HUES48 (cell line): ENCODE measurements at regions not wholly inside any gene's neighbourhood (a gene's known extent, or its start where the extent isn't known, plus 50 kb on each side); places are given as distances from the start of the nearest gene placed in this dataset.

Experiments used
- H3K27ac ChIP-seq: one replicate; pipeline ENCODE4 v1.7.0; 2013; ENCODE audit warnings: low read depth, low read length, inconsistent platforms
- H3K27me3 ChIP-seq: 2 replicates; pipeline ENCODE4 v1.6.1; 2013; ENCODE audit warnings: mild to moderate bottlenecking, low read length; ENCODE audit not compliant: control insufficient read depth, insufficient read depth
- H3K36me3 ChIP-seq: 2 replicates; pipeline ENCODE4 v1.6.1; 2013; ENCODE audit warnings: low read length; ENCODE audit not compliant: control insufficient read depth, insufficient read depth
- H3K4me1 ChIP-seq: 2 replicates; pipeline ENCODE4 v1.6.1; 2013; ENCODE audit warnings: mild to moderate bottlenecking, low read length; ENCODE audit not compliant: control insufficient read depth, insufficient read depth
- H3K4me3 ChIP-seq: 2 replicates; pipeline ENCODE4 v1.5.1; 2013; ENCODE audit warnings: mild to moderate bottlenecking, low read depth, low read length
- H3K9ac ChIP-seq: 2 replicates; pipeline ENCODE4 v1.6.1; 2013; ENCODE audit warnings: mild to moderate bottlenecking, low read depth, low read length, moderate library complexity
- H3K9me3 ChIP-seq: 2 replicates; pipeline ENCODE4 v1.6.1; 2013; ENCODE audit warnings: low read length; ENCODE audit not compliant: control insufficient read depth, insufficient read depth

DNA sequence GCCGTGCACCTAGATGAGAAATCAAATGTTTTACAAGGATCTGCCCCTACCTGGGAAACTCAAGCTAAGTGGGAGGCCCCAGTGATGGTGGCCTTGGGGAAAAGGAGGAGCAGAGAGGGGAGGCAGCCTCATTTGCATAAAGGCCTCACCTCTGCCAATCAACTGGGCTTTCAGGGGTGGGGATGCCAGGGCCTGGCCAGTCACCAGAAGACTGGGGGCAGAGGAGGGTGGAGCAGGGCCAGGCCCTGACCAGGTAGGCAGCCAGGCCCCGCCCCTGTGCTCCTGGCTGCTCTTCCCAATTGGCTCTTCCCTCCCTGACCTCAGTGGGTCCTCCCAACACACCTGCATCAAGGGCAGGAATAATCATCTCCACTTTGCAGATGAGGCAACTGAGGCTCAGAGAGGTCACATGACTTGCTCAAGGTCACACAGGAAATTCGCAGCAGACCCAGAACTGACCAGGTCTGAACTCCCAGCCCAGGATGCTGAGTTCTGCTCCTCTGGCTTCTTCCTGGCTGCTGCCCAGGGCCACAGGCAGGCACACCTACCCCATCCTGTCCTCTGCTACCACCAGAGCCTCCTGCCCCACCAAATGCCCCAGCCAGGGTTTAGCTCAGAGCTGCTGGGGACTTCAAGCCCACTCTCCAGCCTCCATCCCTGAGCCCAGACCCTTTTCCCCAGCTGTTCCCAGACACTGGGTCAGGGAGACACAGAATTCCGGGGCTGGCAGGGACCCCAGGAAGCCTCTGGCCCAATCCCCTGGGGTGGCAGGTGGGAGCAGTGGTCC, 677.9 kb downstream of the MATN1 start:
- H3K36me3 ChIP-seq, result no peaks in the 10 kb centered on the region
- H3K27ac ChIP-seq, result no peak overlapping the region
- H3K9me3 ChIP-seq, result peaks cover 4% of the 10 kb centered on the region; the same call in 1 of the 2 replicates
- H3K27me3 ChIP-seq, result no peaks in the 10 kb centered on the region
- no peak overlapping the region for H3K9ac ChIP-seq
- no peak overlapping the region for H3K4me3 ChIP-seq
- no peaks in the 10 kb centered on the region for H3K4me1 ChIP-seq

DNA sequence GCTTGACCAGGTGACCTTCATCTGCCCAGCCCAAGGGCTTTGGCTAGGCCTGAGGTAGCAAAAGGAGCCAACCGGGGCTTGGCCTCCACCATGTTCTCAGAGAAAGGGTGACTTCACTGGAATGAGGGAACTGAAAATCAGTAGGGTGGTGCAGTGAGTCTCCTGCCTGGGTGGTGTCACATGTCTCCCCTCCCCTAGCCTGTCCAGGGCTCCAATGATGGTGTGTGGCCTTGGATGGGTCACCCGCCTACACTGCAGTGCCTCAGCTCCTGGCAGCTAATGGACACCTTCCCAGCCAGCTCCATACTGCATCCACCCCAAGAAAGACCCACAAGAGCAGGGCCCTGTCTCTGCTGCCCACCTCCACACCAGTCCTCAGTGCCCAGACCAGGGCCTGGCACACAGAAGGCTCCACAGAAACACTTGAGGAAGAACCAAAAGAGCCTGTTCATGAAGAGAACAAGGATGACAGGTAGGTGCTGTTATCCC, 678.7 kb downstream of the MATN1 start:
- no peak overlapping the region for H3K9ac ChIP-seq
- H3K4me3 ChIP-seq, result no peak overlapping the region
- H3K27ac ChIP-seq, result no peak overlapping the region
- no peaks in the 10 kb centered on the region for H3K36me3 ChIP-seq
- H3K27me3 ChIP-seq, result no peaks in the 10 kb centered on the region
- peaks cover 4% of the 10 kb centered on the region; the same call in 1 of the 2 replicates for H3K9me3 ChIP-seq
- no peaks in the 10 kb centered on the region for H3K4me1 ChIP-seq

DNA sequence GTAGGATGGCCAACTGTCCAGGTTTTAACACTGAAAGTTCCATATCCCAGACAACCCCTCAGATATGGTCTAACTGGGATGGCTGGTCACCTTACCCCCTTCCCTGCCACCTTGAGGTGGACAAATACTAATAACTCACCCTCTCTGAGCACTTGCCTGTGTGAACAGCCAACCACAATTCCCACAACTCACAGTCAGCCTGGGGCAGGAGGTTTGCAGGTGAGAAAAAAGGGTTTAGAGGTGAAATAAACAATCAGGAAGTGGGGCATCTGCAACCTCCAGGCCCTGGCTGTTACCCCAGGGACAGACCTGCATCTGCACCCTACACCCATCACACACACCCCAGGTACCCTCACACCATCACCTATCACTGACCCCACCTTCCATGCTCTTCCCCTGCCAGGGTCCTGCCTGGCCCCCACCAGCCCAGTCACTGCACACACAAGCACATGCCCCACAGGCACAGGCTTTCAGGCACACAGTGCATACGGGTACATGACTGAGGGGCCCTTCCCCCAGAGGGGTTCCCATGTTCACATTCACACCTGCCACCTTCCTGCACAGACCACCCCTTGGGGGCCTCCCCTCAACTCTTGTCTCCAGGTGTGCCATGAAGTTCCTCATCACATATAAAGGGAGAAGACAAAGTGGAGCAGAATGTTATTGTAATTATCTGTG, 679.5 kb downstream of the MATN1 start:
- no peaks in the 10 kb centered on the region for H3K27me3 ChIP-seq
- H3K27ac ChIP-seq, result no peak overlapping the region
- H3K9ac ChIP-seq, result no peak overlapping the region
- H3K36me3 ChIP-seq, result no peaks in the 10 kb centered on the region
- H3K4me3 ChIP-seq, result no peak overlapping the region
- H3K4me1 ChIP-seq, result no peaks in the 10 kb centered on the region
- H3K9me3 ChIP-seq, result peaks cover 4% of the 10 kb centered on the region; the same call in 1 of the 2 replicates

DNA sequence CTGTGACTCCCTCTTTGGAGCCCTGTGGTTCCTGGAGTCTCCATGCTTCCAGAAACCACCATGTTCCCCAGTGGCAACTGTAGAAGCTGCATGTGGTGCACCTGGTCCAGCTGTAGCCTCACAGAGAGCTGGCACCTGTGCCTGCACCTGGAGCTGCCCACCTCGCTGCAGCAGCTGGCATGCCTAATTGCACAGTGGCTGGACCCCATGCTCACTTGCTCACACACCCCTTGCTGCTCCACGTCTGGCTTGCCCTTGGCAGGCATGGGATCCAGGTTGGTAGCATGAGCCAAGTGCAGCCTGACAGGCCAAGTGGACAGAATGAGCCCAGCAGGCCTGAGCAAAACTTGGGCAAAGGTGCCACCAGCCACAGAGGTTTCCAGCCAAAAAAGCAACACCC, 680.1 kb downstream of the MATN1 start:
- H3K9ac ChIP-seq, result no peak overlapping the region
- H3K27ac ChIP-seq, result no peak overlapping the region
- H3K4me1 ChIP-seq, result no peaks in the 10 kb centered on the region
- no peak overlapping the region for H3K4me3 ChIP-seq
- no peaks in the 10 kb centered on the region for H3K27me3 ChIP-seq
- H3K36me3 ChIP-seq, result no peaks in the 10 kb centered on the region
- peaks cover 4% of the 10 kb centered on the region; the same call in 1 of the 2 replicates for H3K9me3 ChIP-seq

DNA sequence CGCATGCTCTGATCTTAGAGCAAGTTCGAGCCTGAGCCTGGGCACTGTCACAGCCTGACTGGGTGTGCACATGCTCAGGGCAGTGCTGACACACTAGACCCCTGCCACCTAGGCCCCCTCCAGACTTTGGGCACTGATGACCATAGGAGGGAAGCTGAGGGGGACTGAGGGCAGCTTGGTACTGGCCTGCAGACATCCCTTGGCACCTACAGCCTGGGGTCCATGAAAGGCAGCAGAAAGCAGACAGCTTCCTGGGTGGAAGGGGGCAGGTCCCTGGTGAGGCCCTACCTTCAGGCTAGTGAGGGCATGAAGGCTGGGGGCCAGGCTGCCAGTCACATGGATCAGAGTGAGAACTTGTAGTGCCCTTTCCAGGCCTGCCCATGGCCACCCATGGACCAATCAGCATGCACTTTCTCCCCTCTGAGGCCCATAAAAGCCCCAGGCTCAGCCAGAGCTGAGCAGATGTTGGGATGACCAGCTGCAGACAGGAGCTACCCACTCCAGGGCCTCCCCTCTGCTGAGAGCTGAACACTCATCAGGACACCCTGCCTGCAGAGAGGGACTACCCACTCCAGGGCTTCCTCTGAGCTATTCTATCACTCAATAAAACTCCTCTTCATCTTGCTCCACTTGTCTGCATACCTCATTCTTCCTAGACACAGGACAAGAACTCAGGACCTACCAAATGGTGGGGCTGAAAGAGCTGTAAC, 680.8 kb downstream of the MATN1 start:
- Histone ChIP-seq H3K27me3 (no peaks in the 10 kb centered on the region), H3K9ac (no peak overlapping the region), H3K4me3 (no peak overlapping the region), H3K27ac (no peak overlapping the region), H3K36me3 (no peaks in the 10 kb centered on the region), H3K4me1 (no peaks in the 10 kb centered on the region), H3K9me3 (peaks cover 4% of the 10 kb centered on the region; the same call in 1 of the 2 replicates)

DNA sequence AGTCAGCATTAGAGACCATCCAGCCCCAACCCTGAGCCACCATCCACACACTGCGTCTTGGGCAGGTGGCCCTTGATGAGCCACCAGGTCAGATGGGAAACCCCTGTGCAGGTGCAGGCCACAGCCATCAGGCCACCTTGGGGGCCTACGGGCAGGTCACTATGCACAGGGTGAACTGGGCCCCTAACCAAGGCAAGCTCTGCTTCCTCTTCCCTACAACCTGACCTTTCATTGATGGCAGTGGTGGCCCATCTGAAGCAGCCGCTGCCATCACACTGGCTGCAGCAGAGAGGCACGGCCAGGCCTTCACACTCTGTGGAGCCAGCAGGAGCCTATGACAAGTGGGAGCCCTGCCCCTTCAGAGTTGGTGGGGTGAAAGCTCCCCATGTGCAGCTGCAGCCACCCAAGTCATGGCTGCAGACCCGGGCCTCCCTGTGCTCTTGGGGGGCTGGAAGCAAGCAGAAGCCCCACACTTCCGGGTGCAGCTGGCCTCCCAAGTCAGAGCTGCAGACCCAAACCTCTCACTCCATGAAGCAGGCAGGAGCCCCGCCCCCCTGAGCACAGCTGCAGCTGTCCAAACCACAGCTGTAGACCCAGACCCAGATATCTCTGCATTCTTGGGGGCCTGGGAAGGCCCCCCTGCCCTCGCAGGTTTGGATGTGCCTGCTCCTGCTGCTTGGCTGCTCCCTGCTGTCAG, 681.5 kb downstream of the MATN1 start:
- Histone ChIP-seq H3K9ac (no peak overlapping the region), H3K4me1 (no peaks in the 10 kb centered on the region), H3K36me3 (no peaks in the 10 kb centered on the region), H3K27ac (no peak overlapping the region), H3K27me3 (no peaks in the 10 kb centered on the region), H3K4me3 (no peak overlapping the region), H3K9me3 (peaks cover 4% of the 10 kb centered on the region; the same call in 1 of the 2 replicates)

DNA sequence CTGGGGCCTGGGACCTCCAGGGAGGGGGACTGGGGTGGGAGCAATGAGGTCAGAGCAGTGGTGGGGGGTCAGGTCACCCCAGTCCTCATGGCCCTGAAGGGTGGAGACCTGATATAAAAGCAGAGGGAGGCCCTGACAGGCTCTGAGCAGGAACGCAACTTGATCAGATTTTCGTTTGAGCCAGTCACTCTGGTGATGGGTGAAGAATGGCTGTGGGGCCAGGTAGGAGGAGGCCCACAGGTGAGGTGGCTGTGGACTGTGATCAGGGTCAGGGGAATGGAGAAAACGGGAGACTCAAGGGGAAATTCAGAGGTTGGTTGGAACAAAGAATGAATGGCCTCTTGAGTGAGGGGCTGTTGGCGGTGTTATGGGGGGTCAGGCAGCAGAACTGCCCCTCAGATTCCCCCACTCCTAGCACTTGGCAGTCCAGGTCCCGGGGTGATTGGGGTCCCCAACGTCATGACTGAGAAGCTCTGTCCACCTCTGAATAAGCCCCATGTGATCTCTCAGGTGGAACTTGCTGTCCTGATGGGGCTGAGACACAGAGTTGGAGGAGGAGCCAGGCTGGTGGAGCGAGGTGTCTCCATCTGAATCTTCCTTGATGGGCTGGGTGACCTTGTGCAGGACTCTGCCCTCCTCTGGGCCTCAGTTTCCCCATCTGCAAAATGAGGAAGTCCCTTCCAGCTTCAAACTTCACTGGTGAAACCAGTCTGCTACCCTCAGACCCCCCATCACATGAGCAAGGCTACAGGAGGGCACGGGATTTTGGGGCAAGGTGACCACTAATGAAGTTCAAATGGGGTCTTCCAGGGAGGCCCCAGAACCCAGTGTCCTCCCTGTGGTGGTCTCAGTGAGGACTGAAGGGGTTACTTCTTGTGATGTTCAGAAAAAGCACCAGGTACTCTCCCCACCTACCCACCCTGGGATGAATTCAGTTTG, 683.0 kb downstream of the MATN1 start:
- no peak overlapping the region for H3K4me3 ChIP-seq
- no peak overlapping the region for H3K27ac ChIP-seq
- no peaks in the 10 kb centered on the region for H3K27me3 ChIP-seq
- H3K4me1 ChIP-seq, result no peaks in the 10 kb centered on the region
- no peaks in the 10 kb centered on the region for H3K36me3 ChIP-seq
- no peak overlapping the region for H3K9ac ChIP-seq
- peaks cover 4% of the 10 kb centered on the region; the same call in 1 of the 2 replicates for H3K9me3 ChIP-seq

DNA sequence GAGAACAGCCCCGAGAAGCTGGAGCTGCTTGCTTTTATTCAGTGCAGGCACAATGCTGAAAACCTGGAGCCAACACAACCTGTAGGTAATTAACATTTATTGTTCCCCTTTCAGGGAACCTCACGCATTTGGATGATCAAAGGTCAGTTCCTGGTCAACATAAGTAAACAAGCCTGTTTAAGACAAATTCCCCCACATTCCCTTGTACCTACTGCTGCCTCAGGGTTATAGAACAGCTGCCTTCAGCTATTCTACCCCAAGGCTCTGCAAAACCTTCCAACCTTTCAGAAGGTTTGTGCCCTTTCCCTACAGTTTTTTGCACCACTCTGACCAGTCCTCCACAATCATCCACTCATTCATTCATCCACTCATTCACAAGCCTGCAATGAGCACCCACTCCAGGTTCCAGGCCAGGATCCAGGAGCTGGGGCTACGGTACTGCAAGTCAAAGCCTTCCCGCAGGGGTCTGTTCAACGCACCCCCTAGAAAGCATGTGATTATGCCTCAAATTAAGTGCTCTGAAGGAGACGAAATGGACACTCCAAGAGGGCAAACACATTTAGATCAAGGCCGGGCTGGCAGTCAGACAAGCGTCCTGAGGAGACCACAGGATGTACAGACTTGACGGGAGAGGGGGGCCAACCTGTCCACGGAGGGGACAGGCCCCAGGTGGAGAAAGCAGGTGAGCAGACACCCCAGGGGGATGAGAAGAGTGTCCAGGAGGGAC, 683.9 kb downstream of the MATN1 start:
- no peak overlapping the region for H3K4me3 ChIP-seq
- H3K9ac ChIP-seq, result no peak overlapping the region
- no peaks in the 10 kb centered on the region for H3K27me3 ChIP-seq
- H3K27ac ChIP-seq, result no peak overlapping the region
- peaks cover 4% of the 10 kb centered on the region; the same call in 1 of the 2 replicates for H3K9me3 ChIP-seq
- no peaks in the 10 kb centered on the region for H3K36me3 ChIP-seq
- H3K4me1 ChIP-seq, result no peaks in the 10 kb centered on the region

DNA sequence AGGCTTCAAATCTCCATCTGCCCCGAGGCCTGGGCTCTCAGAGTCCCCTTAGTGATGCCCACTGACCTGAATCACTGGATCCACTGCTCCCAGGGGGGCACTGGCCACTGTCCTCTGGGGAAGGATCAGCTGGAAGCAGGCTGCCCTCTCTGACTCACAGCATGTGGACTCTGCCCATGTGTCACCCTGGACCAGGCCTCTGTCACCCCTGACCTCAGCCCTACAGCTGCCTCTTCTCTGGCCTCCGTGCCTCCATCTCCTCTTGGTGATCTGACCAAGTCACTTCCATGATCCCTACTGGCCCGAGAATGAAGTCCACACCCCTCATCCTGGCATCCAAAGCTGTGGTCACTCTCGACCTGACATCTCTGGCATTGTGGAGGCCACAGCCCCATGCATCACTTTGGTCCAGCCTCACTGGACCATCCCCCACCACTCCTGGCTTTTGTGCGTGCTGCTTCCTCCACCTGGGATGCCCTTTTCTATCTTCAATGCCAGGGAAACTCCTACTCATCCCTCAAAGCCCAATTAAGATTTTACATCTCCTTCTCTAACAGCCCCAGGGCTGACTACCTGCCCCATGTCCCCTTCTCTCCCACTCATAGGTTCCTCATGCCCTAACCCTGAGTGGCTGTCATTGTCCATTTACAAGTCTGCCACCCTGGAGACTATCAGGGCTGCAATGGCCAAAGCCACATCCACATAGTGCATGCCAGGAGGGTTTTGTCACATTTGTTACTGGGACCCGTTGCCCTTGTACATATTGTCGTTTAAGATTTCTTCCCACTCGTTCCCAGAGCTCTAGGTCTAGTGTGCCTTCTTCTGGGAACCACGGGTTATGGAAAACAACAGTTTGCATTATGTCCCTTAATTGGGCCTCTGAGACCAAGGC, 685.0 kb downstream of the MATN1 start:
- Histone ChIP-seq H3K27me3 (no peaks in the 10 kb centered on the region), H3K4me3 (no peak overlapping the region), H3K27ac (no peak overlapping the region), H3K9ac (no peak overlapping the region), H3K4me1 (no peaks in the 10 kb centered on the region), H3K36me3 (no peaks in the 10 kb centered on the region), H3K9me3 (peaks cover 2% of the 10 kb centered on the region; the same call in 1 of the 2 replicates)
